GM12892 (cell line): ENCODE measurements at regions not wholly inside any gene's neighbourhood (a gene's known extent, or its start where the extent isn't known, plus 50 kb on each side); places are given as distances from the start of the nearest gene placed in this dataset.

Source experiments
- POLR2AphosphoS5 ChIP-seq: IDR thresholded peaks from 2 replicates; pipeline ENCODE4 v1.6.1; 2011; ENCODE audit warnings: low read depth, low read length, control low read depth
- TAF1 ChIP-seq: IDR thresholded peaks from 2 replicates; pipeline ENCODE4 v1.6.1; 2011; ENCODE audit warnings: low read depth, mild to moderate bottlenecking, control low read depth, low read length, borderline replicate concordance

DNA sequence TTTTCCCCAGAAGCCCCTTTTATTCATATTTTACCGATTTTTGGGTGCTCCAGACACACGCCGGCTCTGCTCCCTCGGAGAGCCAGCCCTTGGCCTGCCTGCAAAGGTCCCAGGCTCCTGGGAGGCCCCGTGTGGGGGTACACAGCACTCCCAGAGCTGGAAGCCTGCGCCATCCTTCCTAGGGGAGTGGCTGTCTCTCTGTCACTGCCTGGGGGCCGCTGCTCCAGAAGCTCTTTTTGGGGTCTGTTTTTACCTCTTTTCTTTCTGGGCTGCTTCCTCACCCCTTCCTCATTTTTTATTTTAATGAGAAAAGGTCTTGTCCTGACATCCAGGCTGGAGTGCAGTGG lies 119.1 kb upstream of the COL5A1 start:
- TF ChIP-seq POLR2AphosphoS5: no peak
- no peak for TF ChIP-seq TAF1
